ENCODE measurements at regions not wholly inside any gene's neighbourhood (a gene's known extent, or its start where the extent isn't known, plus 50 kb on each side); places are given as distances from the start of the nearest gene placed in this dataset.

DNA sequence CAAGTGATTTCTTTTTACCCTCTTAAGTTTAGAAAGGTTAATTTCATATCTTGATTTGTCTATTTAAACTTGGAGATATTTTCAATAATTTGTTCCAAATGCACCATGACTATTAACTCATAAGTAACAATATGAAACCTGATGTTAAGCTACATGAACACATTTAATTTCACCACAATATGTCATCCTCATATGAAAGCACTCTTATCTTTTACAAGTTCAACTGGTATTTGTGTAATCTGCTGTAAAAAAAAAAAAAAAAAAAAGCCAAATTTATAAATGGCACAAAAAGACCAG is 110.4 kb downstream of the HFE start:
- peak overlapping the region; percentile 71 for H3K4me3 ChIP-seq (ENCODE audit: low read depth, low read length)
- TF ChIP-seq MYC (IDR thresholded peaks at IDR 0.05; ENCODE audit: low read depth, low read length) (no peak), POLR2A (IDR thresholded peaks at IDR 0.05; ENCODE audit: extremely low read depth, insufficient read length) (no peak)
- TF ChIP-seq, protein P1, sequence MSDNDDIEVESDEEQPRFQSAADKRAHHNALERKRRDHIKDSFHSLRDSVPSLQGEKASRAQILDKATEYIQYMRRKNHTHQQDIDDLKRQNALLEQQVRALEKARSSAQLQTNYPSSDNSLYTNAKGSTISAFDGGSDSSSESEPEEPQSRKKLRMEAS (IDR thresholded peaks at IDR 0.05; ENCODE audit: low read depth, low read length): no peak
- TF ChIP-seq, protein P2, sequence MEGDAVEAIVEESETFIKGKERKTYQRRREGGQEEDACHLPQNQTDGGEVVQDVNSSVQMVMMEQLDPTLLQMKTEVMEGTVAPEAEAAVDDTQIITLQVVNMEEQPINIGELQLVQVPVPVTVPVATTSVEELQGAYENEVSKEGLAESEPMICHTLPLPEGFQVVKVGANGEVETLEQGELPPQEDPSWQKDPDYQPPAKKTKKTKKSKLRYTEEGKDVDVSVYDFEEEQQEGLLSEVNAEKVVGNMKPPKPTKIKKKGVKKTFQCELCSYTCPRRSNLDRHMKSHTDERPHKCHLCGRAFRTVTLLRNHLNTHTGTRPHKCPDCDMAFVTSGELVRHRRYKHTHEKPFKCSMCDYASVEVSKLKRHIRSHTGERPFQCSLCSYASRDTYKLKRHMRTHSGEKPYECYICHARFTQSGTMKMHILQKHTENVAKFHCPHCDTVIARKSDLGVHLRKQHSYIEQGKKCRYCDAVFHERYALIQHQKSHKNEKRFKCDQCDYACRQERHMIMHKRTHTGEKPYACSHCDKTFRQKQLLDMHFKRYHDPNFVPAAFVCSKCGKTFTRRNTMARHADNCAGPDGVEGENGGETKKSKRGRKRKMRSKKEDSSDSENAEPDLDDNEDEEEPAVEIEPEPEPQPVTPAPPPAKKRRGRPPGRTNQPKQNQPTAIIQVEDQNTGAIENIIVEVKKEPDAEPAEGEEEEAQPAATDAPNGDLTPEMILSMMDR (IDR thresholded peaks at IDR 0.05; ENCODE audit: low read depth, low read length): no peak
- no peak for DNase-seq (ENCODE audit: low read depth)

DNA sequence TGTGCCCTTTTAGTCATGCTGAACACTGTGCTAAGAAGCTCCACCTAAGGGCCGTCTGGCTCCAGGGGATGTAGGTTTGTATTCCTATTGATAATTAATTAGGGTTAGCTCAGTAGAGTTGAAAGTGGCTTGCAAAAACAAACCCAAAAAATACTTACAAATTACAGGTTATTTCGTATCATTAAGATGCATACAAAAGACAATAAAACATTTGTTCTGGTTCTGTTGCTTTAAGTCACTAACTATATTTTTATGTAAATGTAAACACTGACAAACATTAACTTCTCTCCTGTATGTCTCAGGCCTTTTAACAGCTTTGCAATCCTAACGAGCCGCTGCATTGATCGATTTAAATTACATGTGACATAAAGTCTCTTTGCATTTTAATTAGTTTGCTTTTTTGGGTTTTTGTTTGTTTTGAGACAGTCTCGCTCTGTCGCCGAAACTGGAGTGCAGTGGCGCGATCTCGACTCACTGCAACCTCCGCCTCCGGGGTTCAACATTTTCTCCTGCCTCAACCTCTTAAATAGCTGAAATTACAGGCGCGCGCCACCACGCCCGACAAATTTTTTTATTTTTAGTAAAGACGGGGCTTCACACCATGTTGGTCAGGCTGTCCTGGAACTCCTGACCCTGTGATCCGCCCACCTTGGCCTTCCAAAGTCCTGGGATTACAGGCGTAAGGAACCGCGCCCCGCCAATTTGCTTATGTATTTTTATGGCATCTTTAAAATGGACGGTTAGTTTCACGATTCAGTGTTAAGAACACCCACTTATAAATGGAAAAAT is 110.9 kb downstream of the HFE start:
- peak; percentile 80 for DNase-seq (ENCODE audit: low read depth)
- H3K4me3 ChIP-seq (ENCODE audit: low read depth, low read length): peak overlapping the region; percentile 71
- TF ChIP-seq, protein P1 (IDR thresholded peaks at IDR 0.05; ENCODE audit: low read depth, low read length): no peak
- TF ChIP-seq, protein P2 (IDR thresholded peaks at IDR 0.05; ENCODE audit: low read depth, low read length): no peak
- TF ChIP-seq MYC (IDR thresholded peaks at IDR 0.05; ENCODE audit: low read depth, low read length) (no peak), POLR2A (IDR thresholded peaks at IDR 0.05; ENCODE audit: extremely low read depth, insufficient read length) (no peak)

DNA sequence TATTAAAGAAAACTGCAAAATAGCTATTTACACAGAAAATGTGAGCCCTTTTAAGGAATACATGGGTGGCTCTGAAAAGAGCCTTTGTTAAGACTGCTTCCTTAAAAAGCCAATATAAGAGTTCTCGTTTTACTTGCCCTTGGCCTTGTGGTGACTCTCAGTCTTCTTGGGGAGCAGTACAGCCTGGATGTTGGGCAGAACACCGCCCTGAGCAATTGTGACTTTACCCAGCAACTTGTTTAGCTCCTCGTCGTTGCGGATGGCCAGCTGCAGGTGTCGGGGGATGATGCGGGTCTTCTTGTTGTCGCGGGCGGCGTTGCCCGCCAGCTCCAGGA is 111.5 kb downstream of the HFE start:
- no peak for DNase-seq (ENCODE audit: low read depth)
- peak overlapping the region; percentile 71 for H3K4me3 ChIP-seq (ENCODE audit: low read depth, low read length)
- TF ChIP-seq, protein P2 (IDR thresholded peaks at IDR 0.05; ENCODE audit: low read depth, low read length): no peak
- TF ChIP-seq POLR2A (IDR thresholded peaks at IDR 0.05; ENCODE audit: extremely low read depth, insufficient read length): no peak
- TF ChIP-seq, protein P1 (IDR thresholded peaks at IDR 0.05; ENCODE audit: low read depth, low read length): no peak

DNA sequence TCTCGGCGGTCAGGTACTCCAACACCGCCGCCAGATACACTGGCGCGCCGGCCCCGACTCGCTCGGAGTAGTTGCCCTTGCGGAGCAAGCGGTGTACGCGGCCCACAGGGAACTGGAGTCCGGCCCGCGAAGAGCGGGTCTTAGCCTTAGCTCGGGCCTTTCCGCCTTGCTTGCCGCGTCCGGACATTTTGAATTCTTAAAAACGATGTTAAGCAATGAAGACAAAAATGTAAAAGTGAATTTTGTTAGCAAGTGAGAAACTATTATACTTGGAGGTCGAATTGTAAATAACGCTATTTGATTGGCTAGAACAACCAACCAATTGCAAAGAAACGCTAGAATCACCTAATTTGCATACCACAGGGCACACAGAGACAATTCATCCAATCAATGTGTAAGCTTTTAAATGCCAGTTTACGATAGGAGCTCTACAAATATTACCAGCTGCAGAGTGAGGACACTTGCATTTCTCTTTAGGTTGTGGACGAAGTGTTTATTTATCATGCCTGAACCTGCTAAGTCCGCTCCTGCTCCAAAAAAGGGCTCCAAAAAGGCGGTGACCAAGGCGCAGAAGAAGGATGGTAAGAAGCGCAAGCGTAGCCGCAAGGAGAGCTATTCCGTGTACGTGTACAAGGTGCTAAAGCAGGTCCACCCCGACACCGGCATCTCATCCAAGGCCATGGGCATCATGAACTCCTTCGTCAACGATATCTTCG is 112.0 kb downstream of the HFE start:
- TF ChIP-seq POLR2A (IDR thresholded peaks at IDR 0.05; ENCODE audit: extremely low read depth, insufficient read length): peak; percentile 89
- no peak; the same call in 1 of the 2 replicates for TF ChIP-seq MYC (IDR thresholded peaks at IDR 0.05; ENCODE audit: low read depth, low read length)
- TF ChIP-seq, protein P2 (IDR thresholded peaks at IDR 0.05; ENCODE audit: low read depth, low read length): no peak
- TF ChIP-seq, protein P1 (IDR thresholded peaks at IDR 0.05; ENCODE audit: low read depth, low read length): no peak
- peak overlapping the region; percentile 71 for H3K4me3 ChIP-seq (ENCODE audit: low read depth, low read length)
- peak; percentile 97 for DNase-seq (ENCODE audit: low read depth)

DNA sequence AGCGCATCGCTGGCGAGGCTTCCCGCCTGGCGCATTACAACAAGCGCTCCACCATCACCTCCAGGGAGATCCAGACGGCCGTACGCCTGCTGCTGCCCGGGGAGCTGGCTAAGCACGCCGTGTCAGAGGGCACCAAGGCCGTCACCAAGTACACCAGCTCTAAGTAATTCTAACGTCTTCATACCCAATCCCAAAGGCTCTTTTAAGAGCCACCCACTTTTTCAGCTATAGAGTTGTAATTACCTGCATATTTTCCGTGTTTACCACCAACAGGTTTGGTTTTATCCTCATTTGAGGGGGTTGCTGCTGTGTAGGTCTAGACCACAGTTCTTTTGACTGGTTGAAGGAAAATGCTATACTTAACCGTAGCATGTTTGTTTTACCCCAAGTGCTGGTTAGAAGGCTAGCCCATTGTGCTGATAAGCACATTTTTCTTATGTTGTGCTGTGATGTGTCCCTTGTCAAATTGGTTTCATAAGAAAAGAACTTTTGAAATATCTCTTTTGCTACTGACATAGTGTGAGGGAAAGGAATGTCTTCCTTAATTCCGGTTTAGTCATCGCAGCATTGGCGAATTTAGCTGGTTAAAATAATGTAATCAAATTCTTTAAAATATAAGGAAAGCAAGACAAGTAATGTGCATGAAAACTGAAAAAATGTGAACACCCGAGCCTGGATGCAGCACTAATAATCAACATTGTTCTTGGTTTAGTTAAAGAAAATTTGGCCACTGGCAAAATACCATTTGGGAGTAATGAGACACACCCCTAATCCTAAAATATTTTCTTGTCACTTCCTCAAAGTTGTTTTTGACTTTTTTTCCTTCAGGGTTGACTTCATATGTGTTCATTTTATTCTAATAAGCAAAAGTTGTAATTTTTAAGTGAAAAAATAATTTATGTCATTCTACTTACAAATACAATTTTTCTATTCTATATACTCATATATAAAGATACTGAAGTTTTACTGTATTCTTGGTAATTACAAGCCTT is 112.8 kb downstream of the HFE start:
- TF ChIP-seq MYC (IDR thresholded peaks at IDR 0.05; ENCODE audit: low read depth, low read length): no peak
- TF ChIP-seq, protein P2 (IDR thresholded peaks at IDR 0.05; ENCODE audit: low read depth, low read length): no peak
- TF ChIP-seq, protein P1 (IDR thresholded peaks at IDR 0.05; ENCODE audit: low read depth, low read length): no peak
- peak; percentile 0 for TF ChIP-seq POLR2A (IDR thresholded peaks at IDR 0.05; ENCODE audit: extremely low read depth, insufficient read length)
- H3K4me3 ChIP-seq (ENCODE audit: low read depth, low read length): peak overlapping the region; percentile 71
- peak; percentile 46 for DNase-seq (ENCODE audit: low read depth)
